ENCODE measurements at regions not wholly inside any gene's neighbourhood (a gene's known extent, or its start where the extent isn't known, plus 50 kb on each side); places are given as distances from the start of the nearest gene placed in this dataset.

GRCh38 chr4:153075836-153076518 is 128.3 kb upstream of the TRIM2 start:
- DNase-seq: no peak
- H3K27me3 ChIP-seq (replicated peaks; ENCODE audit: control insufficient read depth, insufficient read depth, low read length, poor library complexity, severe bottlenecking): no peaks in the 10 kb centered on the region
- H3K9me3 ChIP-seq (ENCODE audit: control insufficient read depth, low read length): no peaks in the 10 kb centered on the region
- peaks cover 3% of the 10 kb centered on the region for H3K4me1 ChIP-seq (ENCODE audit: control insufficient read depth, insufficient read depth, low read length, poor library complexity, severe bottlenecking)
- no peak overlapping the region for H3K4me3 ChIP-seq (ENCODE audit: insufficient read depth, low read depth, low read length, poor library complexity, severe bottlenecking)
- H3K36me3 ChIP-seq (ENCODE audit: control insufficient read depth, insufficient read depth, low read length): no peaks in the 10 kb centered on the region
- H3K27ac ChIP-seq (ENCODE audit: insufficient read depth, low read length, poor library complexity, severe bottlenecking): no peak overlapping the region

GRCh38 chr4:153076861-153077260 is 127.4 kb upstream of the TRIM2 start:
- no peak for DNase-seq
- no peak overlapping the region for H3K4me3 ChIP-seq (ENCODE audit: insufficient read depth, low read depth, low read length, poor library complexity, severe bottlenecking)
- H3K9me3 ChIP-seq (ENCODE audit: control insufficient read depth, low read length): no peaks in the 10 kb centered on the region
- no peaks in the 10 kb centered on the region for H3K27me3 ChIP-seq (replicated peaks; ENCODE audit: control insufficient read depth, insufficient read depth, low read length, poor library complexity, severe bottlenecking)
- peaks cover 3% of the 10 kb centered on the region for H3K4me1 ChIP-seq (ENCODE audit: control insufficient read depth, insufficient read depth, low read length, poor library complexity, severe bottlenecking)
- H3K27ac ChIP-seq (ENCODE audit: insufficient read depth, low read length, poor library complexity, severe bottlenecking): no peak overlapping the region
- no peaks in the 10 kb centered on the region for H3K36me3 ChIP-seq (ENCODE audit: control insufficient read depth, insufficient read depth, low read length)

DNA sequence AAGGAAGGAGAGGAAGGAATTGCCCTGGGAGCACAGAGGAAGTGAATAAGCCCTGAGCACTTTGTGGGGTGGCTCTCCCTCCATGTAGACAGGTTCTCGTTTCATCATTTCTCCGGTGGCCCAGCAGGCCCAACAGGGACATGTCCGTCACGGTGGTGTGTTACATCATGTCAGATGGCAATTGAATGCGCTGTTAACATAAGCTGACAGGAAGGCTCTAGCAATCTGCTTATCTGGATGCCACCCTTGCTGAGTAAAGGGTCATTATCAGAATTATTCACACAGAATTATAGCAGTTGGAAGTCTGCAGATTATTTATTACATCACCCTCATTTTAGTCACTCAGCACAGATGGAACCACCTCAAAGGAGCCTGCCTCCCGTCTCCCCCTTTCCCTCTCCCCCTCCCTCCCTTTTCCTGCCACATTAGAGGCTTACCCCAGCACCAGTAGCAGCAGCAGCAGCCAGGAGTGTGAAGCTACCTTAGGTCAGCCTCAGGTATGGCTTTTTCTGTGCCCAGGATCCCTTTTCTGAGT is 124.3 kb upstream of the TRIM2 start:
- Histone ChIP-seq H3K36me3 (ENCODE audit: control insufficient read depth, insufficient read depth, low read length) (no peaks in the 10 kb centered on the region), H3K4me3 (ENCODE audit: insufficient read depth, low read depth, low read length, poor library complexity, severe bottlenecking) (no peak overlapping the region), H3K27ac (ENCODE audit: insufficient read depth, low read length, poor library complexity, severe bottlenecking) (no peak overlapping the region), H3K4me1 (ENCODE audit: control insufficient read depth, insufficient read depth, low read length, poor library complexity, severe bottlenecking) (peaks cover 9% of the 10 kb centered on the region), H3K9me3 (ENCODE audit: control insufficient read depth, low read length) (no peaks in the 10 kb centered on the region), H3K27me3 (replicated peaks; ENCODE audit: control insufficient read depth, insufficient read depth, low read length, poor library complexity, severe bottlenecking) (no peaks in the 10 kb centered on the region)
- no peak for DNase-seq

DNA sequence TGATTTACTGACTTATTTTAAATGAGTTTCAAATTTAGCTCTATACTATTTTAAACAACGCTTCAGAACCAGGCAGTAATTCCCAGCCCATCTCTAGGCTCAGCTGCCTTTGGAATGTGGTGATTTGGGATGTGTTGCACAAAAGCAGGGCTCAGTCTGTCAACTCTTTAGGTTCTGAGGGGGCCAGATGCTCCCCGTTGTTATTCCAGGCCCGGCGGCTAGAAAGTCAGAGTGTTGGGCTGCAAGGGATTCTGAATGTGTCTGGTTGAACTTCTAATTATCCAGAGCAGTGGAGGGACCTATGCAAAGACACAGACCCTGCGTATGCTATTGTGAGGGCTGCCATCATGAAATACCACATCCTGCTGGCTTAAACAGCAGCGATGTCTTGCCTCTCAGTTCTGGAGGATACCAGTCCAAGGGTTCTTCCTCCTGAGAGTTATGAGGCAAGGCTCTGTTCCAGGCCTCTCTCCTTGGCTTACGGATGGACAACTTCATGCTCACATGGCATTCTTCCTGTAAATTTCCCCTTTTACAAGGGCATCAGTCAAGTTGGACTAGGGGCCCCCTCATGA is 123.2 kb upstream of the TRIM2 start:
- Histone ChIP-seq H3K4me3 (ENCODE audit: insufficient read depth, low read depth, low read length, poor library complexity, severe bottlenecking) (no peak overlapping the region), H3K27ac (ENCODE audit: insufficient read depth, low read length, poor library complexity, severe bottlenecking) (no peak overlapping the region), H3K36me3 (ENCODE audit: control insufficient read depth, insufficient read depth, low read length) (no peaks in the 10 kb centered on the region), H3K9me3 (ENCODE audit: control insufficient read depth, low read length) (no peaks in the 10 kb centered on the region), H3K27me3 (replicated peaks; ENCODE audit: control insufficient read depth, insufficient read depth, low read length, poor library complexity, severe bottlenecking) (no peaks in the 10 kb centered on the region), H3K4me1 (ENCODE audit: control insufficient read depth, insufficient read depth, low read length, poor library complexity, severe bottlenecking) (peaks cover 17% of the 10 kb centered on the region)
- no peak for DNase-seq

DNA sequence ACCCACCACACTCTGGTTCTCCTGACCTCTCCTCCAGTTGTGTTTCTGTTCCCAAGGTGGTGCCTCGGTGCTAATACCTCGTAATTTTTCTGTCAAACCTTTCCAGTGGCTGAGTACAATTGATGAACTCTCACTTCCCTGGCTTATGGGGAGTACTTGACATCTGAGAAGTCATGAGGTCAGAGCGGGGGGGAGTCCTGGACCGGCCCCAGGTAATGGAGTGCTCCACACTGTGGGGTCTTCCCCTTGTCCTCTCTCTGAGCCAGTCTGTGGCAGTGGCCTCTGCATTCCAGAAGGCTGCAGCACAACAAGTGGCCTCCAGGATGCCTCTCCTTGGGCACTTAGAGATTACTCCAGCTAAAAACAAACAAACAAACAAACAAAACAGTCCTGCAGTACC is 122.5 kb upstream of the TRIM2 start:
- no peak for DNase-seq
- H3K27me3 ChIP-seq (replicated peaks; ENCODE audit: control insufficient read depth, insufficient read depth, low read length, poor library complexity, severe bottlenecking): no peaks in the 10 kb centered on the region
- H3K27ac ChIP-seq (ENCODE audit: insufficient read depth, low read length, poor library complexity, severe bottlenecking): no peak overlapping the region
- no peak overlapping the region for H3K4me3 ChIP-seq (ENCODE audit: insufficient read depth, low read depth, low read length, poor library complexity, severe bottlenecking)
- no peaks in the 10 kb centered on the region for H3K36me3 ChIP-seq (ENCODE audit: control insufficient read depth, insufficient read depth, low read length)
- no peaks in the 10 kb centered on the region for H3K9me3 ChIP-seq (ENCODE audit: control insufficient read depth, low read length)
- peaks cover 17% of the 10 kb centered on the region for H3K4me1 ChIP-seq (ENCODE audit: control insufficient read depth, insufficient read depth, low read length, poor library complexity, severe bottlenecking)

- no peak for DNase-seq
- H3K4me1 ChIP-seq (ENCODE audit: control insufficient read depth, insufficient read depth, low read length, poor library complexity, severe bottlenecking): peaks cover 17% of the 10 kb centered on the region
- no peaks in the 10 kb centered on the region for H3K36me3 ChIP-seq (ENCODE audit: control insufficient read depth, insufficient read depth, low read length)
- no peaks in the 10 kb centered on the region for H3K27me3 ChIP-seq (replicated peaks; ENCODE audit: control insufficient read depth, insufficient read depth, low read length, poor library complexity, severe bottlenecking)
- no peak overlapping the region for H3K27ac ChIP-seq (ENCODE audit: insufficient read depth, low read length, poor library complexity, severe bottlenecking)
- H3K4me3 ChIP-seq (ENCODE audit: insufficient read depth, low read depth, low read length, poor library complexity, severe bottlenecking): peak overlapping the region; percentile 1
- no peaks in the 10 kb centered on the region for H3K9me3 ChIP-seq (ENCODE audit: control insufficient read depth, low read length)
These were observed 121.6 kb upstream of the TRIM2 start for GRCh38 chr4:153082322-153083301.

DNA sequence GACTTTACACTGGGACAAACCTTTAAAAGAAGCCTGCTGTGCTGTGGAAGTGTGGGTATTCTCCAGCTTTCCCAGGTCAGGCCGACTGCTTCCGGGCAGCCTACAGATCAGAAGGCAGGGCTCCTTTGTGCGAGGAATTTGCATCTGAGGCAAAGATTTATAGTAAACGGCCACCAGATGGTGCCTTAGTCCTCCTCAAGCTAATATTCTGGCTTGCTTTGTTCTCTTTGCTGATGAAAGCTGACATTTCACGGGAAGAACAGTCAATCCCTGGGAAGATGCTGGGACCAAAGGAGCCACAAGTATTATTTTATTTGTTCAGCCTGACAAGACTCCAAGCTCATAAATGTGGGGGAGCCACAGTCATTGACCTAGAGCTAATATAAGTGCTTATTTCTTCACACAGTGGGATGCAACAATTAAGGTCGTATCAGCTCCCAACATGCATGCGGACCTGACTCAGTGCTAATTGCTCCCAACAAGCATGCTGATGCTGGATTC is 120.7 kb upstream of the TRIM2 start:
- no peak overlapping the region for H3K4me3 ChIP-seq (ENCODE audit: insufficient read depth, low read depth, low read length, poor library complexity, severe bottlenecking)
- no peaks in the 10 kb centered on the region for H3K36me3 ChIP-seq (ENCODE audit: control insufficient read depth, insufficient read depth, low read length)
- no peak overlapping the region for H3K27ac ChIP-seq (ENCODE audit: insufficient read depth, low read length, poor library complexity, severe bottlenecking)
- no peaks in the 10 kb centered on the region for H3K27me3 ChIP-seq (replicated peaks; ENCODE audit: control insufficient read depth, insufficient read depth, low read length, poor library complexity, severe bottlenecking)
- H3K9me3 ChIP-seq (ENCODE audit: control insufficient read depth, low read length): no peaks in the 10 kb centered on the region
- DNase-seq: peak in 1 of 3 donors; percentile 22
- H3K4me1 ChIP-seq (ENCODE audit: control insufficient read depth, insufficient read depth, low read length, poor library complexity, severe bottlenecking): peaks cover 17% of the 10 kb centered on the region

DNA sequence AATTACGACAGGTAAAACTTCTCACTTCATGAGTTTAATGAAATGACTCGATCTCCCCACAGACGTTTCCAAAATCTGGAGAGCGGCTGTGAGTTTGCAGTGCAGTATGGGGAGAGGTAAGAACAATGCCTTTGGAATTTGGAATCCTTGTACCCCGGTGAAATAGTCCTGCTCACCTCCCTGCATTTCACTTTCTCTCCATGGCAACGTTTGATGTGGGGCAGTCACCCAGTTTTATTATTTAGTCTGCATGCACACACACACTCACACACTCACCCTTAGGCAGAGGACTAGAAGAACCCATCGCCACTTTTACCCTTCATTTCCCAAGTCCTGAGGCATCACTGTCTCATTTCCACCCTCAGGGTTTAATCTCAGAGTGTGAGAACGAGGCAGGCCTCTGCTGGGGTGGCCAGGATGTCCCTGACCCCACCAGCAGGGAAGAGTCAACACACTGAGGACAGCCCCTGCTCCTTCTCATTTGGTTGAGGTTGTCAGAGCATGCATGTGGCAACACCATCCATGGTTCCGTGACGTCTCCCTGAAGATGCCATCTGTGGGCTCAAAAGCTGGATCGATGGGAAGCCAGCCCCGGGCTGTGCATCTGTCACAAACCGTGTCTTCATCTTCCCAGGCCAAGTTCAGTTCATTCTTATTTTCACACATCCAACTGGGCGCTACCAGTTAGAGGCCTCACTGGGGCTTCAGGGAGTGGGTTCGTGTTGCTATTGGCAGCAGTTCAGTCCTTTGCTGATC is 119.8 kb upstream of the TRIM2 start:
- Histone ChIP-seq H3K27ac (ENCODE audit: insufficient read depth, low read length, poor library complexity, severe bottlenecking) (no peak overlapping the region), H3K4me1 (ENCODE audit: control insufficient read depth, insufficient read depth, low read length, poor library complexity, severe bottlenecking) (peaks cover 17% of the 10 kb centered on the region), H3K27me3 (replicated peaks; ENCODE audit: control insufficient read depth, insufficient read depth, low read length, poor library complexity, severe bottlenecking) (no peaks in the 10 kb centered on the region), H3K9me3 (ENCODE audit: control insufficient read depth, low read length) (no peaks in the 10 kb centered on the region), H3K36me3 (ENCODE audit: control insufficient read depth, insufficient read depth, low read length) (no peaks in the 10 kb centered on the region), H3K4me3 (ENCODE audit: insufficient read depth, low read depth, low read length, poor library complexity, severe bottlenecking) (no peak overlapping the region)
- DNase-seq: no peak

DNA sequence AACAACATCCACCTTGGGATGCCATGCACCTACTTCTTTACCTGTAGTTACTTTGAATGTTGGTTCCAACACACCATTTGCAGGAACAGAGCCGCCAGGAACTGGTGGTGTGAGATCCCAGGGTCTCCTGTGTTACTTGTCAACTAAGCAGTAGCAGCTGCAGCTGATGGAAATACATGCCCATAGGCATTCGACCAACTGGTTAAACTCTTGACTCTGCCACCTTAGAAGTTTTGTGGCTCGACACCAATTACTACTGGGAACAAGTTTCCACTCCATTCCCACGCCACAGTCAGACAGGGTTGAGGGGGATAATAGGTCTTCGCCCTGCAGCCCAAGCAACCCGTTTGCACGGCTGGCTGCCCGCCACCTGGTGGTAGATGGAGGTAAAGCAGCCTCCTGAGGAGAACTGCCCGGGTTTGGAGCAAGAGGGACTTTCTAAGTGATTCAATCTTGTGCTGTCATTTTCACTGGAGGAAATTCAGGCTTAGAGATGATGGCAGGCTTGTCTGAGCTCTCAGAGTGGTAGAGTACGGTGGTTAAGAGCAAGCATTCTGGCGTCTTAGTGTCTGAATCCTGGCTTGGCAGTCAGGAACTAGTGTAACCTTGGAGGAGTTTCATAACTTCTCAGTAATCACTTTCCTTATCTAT is 119.1 kb upstream of the TRIM2 start:
- no peaks in the 10 kb centered on the region for H3K36me3 ChIP-seq (ENCODE audit: control insufficient read depth, insufficient read depth, low read length)
- H3K4me3 ChIP-seq (ENCODE audit: insufficient read depth, low read depth, low read length, poor library complexity, severe bottlenecking): no peak overlapping the region
- peak; percentile 52 to 64 (median 60) for DNase-seq
- H3K4me1 ChIP-seq (ENCODE audit: control insufficient read depth, insufficient read depth, low read length, poor library complexity, severe bottlenecking): peaks cover 13% of the 10 kb centered on the region
- H3K27ac ChIP-seq (ENCODE audit: insufficient read depth, low read length, poor library complexity, severe bottlenecking): no peak overlapping the region
- no peaks in the 10 kb centered on the region for H3K27me3 ChIP-seq (replicated peaks; ENCODE audit: control insufficient read depth, insufficient read depth, low read length, poor library complexity, severe bottlenecking)
- H3K9me3 ChIP-seq (ENCODE audit: control insufficient read depth, low read length): no peaks in the 10 kb centered on the region

Measured in effector memory CD4-positive, alpha-beta T cell (primary cell).